ENCODE measurements at regions not wholly inside any gene's neighbourhood (a gene's known extent, or its start where the extent isn't known, plus 50 kb on each side); places are given as distances from the start of the nearest gene placed in this dataset.

GRCh38 chr6:74969591-74970267, 236.1 kb downstream of the COL12A1 start:
- TF ChIP-seq CREB1 (CRISPR knock-in tag; IDR thresholded peaks at IDR 0.05; ENCODE audit: low read depth) (no peak), EZH2phosphoT487 (IDR thresholded peaks at IDR 0.05; ENCODE audit: unreplicated experiment) (no peak), CTCF (conservative IDR thresholded peaks at IDR 0.05; ENCODE audit: low read depth in 2 of 2) (no peak), STAT1 (IDR thresholded peaks at IDR 0.05; ENCODE audit: unreplicated experiment) (no peak), EZH2 (IDR thresholded peaks at IDR 0.05; ENCODE audit: low read depth, unreplicated experiment) (no peak), POLR2AphosphoS5 (IDR thresholded peaks at IDR 0.05; ENCODE audit: low read depth) (no peak)
- TF ChIP-seq, protein P1, sequence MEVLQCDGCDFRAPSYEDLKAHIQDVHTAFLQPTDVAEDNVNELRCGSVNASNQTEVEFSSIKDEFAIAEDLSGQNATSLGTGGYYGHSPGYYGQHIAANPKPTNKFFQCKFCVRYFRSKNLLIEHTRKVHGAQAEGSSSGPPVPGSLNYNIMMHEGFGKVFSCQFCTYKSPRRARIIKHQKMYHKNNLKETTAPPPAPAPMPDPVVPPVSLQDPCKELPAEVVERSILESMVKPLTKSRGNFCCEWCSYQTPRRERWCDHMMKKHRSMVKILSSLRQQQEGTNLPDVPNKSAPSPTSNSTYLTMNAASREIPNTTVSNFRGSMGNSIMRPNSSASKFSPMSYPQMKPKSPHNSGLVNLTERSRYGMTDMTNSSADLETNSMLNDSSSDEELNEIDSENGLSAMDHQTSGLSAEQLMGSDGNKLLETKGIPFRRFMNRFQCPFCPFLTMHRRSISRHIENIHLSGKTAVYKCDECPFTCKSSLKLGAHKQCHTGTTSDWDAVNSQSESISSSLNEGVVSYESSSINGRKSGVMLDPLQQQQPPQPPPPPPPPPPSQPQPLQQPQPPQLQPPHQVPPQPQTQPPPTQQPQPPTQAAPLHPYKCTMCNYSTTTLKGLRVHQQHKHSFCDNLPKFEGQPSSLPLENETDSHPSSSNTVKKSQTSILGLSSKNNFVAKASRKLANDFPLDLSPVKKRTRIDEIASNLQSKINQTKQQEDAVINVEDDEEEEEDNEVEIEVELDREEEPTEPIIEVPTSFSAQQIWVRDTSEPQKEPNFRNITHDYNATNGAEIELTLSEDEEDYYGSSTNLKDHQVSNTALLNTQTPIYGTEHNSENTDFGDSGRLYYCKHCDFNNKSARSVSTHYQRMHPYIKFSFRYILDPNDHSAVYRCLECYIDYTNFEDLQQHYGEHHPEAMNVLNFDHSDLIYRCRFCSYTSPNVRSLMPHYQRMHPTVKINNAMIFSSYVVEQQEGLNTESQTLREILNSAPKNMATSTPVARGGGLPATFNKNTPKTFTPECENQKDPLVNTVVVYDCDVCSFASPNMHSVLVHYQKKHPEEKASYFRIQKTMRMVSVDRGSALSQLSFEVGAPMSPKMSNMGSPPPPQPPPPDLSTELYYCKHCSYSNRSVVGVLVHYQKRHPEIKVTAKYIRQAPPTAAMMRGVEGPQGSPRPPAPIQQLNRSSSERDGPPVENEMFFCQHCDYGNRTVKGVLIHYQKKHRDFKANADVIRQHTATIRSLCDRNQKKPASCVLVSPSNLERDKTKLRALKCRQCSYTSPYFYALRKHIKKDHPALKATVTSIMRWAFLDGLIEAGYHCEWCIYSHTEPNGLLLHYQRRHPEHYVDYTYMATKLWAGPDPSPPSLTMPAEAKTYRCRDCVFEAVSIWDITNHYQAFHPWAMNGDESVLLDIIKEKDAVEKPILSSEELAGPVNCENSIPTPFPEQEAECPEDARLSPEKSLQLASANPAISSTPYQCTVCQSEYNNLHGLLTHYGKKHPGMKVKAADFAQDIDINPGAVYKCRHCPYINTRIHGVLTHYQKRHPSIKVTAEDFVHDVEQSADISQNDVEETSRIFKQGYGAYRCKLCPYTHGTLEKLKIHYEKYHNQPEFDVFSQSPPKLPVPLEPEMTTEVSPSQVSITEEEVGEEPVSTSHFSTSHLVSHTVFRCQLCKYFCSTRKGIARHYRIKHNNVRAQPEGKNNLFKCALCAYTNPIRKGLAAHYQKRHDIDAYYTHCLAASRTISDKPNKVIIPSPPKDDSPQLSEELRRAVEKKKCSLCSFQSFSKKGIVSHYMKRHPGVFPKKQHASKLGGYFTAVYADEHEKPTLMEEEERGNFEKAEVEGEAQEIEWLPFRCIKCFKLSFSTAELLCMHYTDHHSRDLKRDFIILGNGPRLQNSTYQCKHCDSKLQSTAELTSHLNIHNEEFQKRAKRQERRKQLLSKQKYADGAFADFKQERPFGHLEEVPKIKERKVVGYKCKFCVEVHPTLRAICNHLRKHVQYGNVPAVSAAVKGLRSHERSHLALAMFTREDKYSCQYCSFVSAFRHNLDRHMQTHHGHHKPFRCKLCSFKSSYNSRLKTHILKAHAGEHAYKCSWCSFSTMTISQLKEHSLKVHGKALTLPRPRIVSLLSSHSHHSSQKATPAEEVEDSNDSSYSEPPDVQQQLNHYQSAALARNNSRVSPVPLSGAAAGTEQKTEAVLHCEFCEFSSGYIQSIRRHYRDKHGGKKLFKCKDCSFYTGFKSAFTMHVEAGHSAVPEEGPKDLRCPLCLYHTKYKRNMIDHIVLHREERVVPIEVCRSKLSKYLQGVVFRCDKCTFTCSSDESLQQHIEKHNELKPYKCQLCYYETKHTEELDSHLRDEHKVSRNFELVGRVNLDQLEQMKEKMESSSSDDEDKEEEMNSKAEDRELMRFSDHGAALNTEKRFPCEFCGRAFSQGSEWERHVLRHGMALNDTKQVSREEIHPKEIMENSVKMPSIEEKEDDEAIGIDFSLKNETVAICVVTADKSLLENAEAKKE (CRISPR knock-in tag; IDR thresholded peaks at IDR 0.05), result no peak

Data from GM23338 (cell line).